Trophoblast cell (in vitro differentiated cells and primary cell): ENCODE measurements at regions not wholly inside any gene's neighbourhood (a gene's known extent, or its start where the extent isn't known, plus 50 kb on each side); places are given as distances from the start of the nearest gene placed in this dataset.

ENCODE experiments used
- DNase-seq, 2 donors: peaks; one replicate each; pipeline ENCODE4 v3.0.0-alpha.2; 2016
- H2AFZ ChIP-seq: 2 replicates; pipeline ENCODE4 v1.6.1; 2013; ENCODE audit warnings: low read length, moderate library complexity, mild to moderate bottlenecking; ENCODE audit not compliant: insufficient read depth, poor library complexity
- H2AK5ac ChIP-seq: 2 replicates; pipeline ENCODE4 v1.6.1; 2013; ENCODE audit warnings: mild to moderate bottlenecking, low read length
- H2BK120ac ChIP-seq: 2 replicates; pipeline ENCODE4 v1.6.1; 2013; ENCODE audit warnings: low read length, mild to moderate bottlenecking, moderate library complexity; ENCODE audit not compliant: insufficient read depth, poor library complexity
- H2BK12ac ChIP-seq: 2 replicates; pipeline ENCODE4 v1.6.1; 2013; ENCODE audit warnings: mild to moderate bottlenecking, low read length, moderate library complexity
- H2BK5ac ChIP-seq: 2 replicates; pipeline ENCODE4 v1.6.1; 2013; ENCODE audit warnings: low read length, low read depth, moderate library complexity, mild to moderate bottlenecking; ENCODE audit not compliant: poor library complexity
- H3K14ac ChIP-seq: 2 replicates; pipeline ENCODE4 v1.6.1; 2013; ENCODE audit warnings: mild to moderate bottlenecking, low read length
- H3K18ac ChIP-seq: 2 replicates; pipeline ENCODE4 v1.6.1; 2013; ENCODE audit warnings: mild to moderate bottlenecking, low read length
- H3K23ac ChIP-seq: 2 replicates; pipeline ENCODE4 v1.6.1; 2013; ENCODE audit warnings: low read length
- H3K27ac ChIP-seq: 2 replicates; pipeline ENCODE4 v1.5.1; 2013; ENCODE audit warnings: low read depth, mild to moderate bottlenecking, inconsistent platforms, low read length, moderate library complexity
- H3K27me3 ChIP-seq: 2 replicates; pipeline ENCODE4 v1.6.1; 2013; ENCODE audit warnings: inconsistent platforms, mild to moderate bottlenecking, low read length, moderate library complexity; ENCODE audit not compliant: insufficient read depth
- H3K36me3 ChIP-seq, 2 experiments: 1 replicate in 1 of 2; 2 replicates in 1 of 2; pipeline ENCODE4 v1.6.1; 2013; ENCODE audit warnings: low read length in 2 of 2, mild to moderate bottlenecking in 2 of 2, moderate library complexity in 1 of 2; ENCODE audit not compliant: insufficient read depth in 2 of 2, control insufficient read depth in 1 of 2
- H3K4ac ChIP-seq: 2 replicates; pipeline ENCODE4 v1.6.1; 2013; ENCODE audit warnings: low read depth, mild to moderate bottlenecking, low read length, moderate library complexity
- H3K4me1 ChIP-seq, 2 experiments: 1 replicate in 1 of 2; 2 replicates in 1 of 2; pipeline ENCODE4 v1.6.1; 2013; ENCODE audit warnings: low read length in 2 of 2, mild to moderate bottlenecking in 2 of 2, moderate library complexity in 1 of 2; ENCODE audit not compliant: insufficient read depth in 2 of 2, control insufficient read depth in 1 of 2
- H3K4me2 ChIP-seq: 2 replicates; pipeline ENCODE4 v1.6.1; 2013; ENCODE audit warnings: inconsistent platforms, mild to moderate bottlenecking, low read length, moderate library complexity
- H3K4me3 ChIP-seq: 2 replicates; pipeline ENCODE4 v1.5.1; 2013; ENCODE audit warnings: mild to moderate bottlenecking, low read depth, low read length, inconsistent platforms
- H3K79me1 ChIP-seq: one replicate; pipeline ENCODE4 v1.6.1; 2013; ENCODE audit warnings: low read length
- H3K79me2 ChIP-seq: 2 replicates; pipeline ENCODE4 v1.6.1; 2013; ENCODE audit warnings: low read length, mild to moderate bottlenecking; ENCODE audit not compliant: control insufficient read depth, insufficient read depth, poor library complexity
- H3K9ac ChIP-seq: 2 replicates; pipeline ENCODE4 v1.6.1; 2013; ENCODE audit warnings: mild to moderate bottlenecking, low read length
- H3K9me3 ChIP-seq: 2 replicates; pipeline ENCODE4 v1.6.1; 2013; ENCODE audit warnings: low read depth, mild to moderate bottlenecking, control low read depth, inconsistent platforms, low read length; ENCODE audit not compliant: insufficient read depth
- H4K12ac ChIP-seq: 2 replicates; pipeline ENCODE4 v1.6.1; 2013; ENCODE audit warnings: low read depth, mild to moderate bottlenecking, low read length, moderate library complexity
- H4K8ac ChIP-seq: 2 replicates; pipeline ENCODE4 v1.6.1; 2013; ENCODE audit warnings: low read depth, mild to moderate bottlenecking, low read length, moderate library complexity
- H4K91ac ChIP-seq: one replicate; pipeline ENCODE4 v1.6.1; 2013; ENCODE audit warnings: low read depth, mild to moderate bottlenecking, low read length, moderate library complexity
- WGBS: extraction: QIAGEN DNeasy Blood & Tissue Kit; methylation state at CpG from one replicate; pipeline ENCODE4 v1.1.7; 2013; ENCODE audit warnings: missing lambda C conversion rate; ENCODE audit not compliant: insufficient read length, insufficient coverage; ENCODE audit errors: extremely low coverage; 5-methylcytosine and 5-hydroxymethylcytosine counted together

- no peak overlapping the region for H2AFZ ChIP-seq
- H3K27me3 ChIP-seq, result no peaks in the 10 kb centered on the region
- H3K4me3 ChIP-seq, result no peak overlapping the region
- no peak overlapping the region for H3K4me2 ChIP-seq
- no peaks in the 10 kb centered on the region for H3K9me3 ChIP-seq
- WGBS, result no CpG with 5 or more reads among the region's 7 CpGs
- no peak overlapping the region for H2BK12ac ChIP-seq
- H4K8ac ChIP-seq, result no peak overlapping the region
- H3K36me3 ChIP-seq, result no peaks in the 10 kb centered on the region
- no peak overlapping the region for H2BK5ac ChIP-seq
- H3K4ac ChIP-seq, result no peak overlapping the region
- H3K79me2 ChIP-seq, result no peaks in the 10 kb centered on the region
- H4K91ac ChIP-seq, result no peak overlapping the region
- no peak overlapping the region for H2BK120ac ChIP-seq
- H4K12ac ChIP-seq, result no peak overlapping the region
- H3K27ac ChIP-seq, result no peak overlapping the region
- no peaks in the 10 kb centered on the region for H3K4me1 ChIP-seq
- no peak overlapping the region for H3K14ac ChIP-seq
- DNase-seq, result no peak
- H3K79me1 ChIP-seq, result no peaks in the 10 kb centered on the region
- no peak overlapping the region for H2AK5ac ChIP-seq
- no peak overlapping the region for H3K9ac ChIP-seq
- no peak overlapping the region for H3K23ac ChIP-seq
- H3K18ac ChIP-seq, result no peak overlapping the region
Observed at GRCh38 chr3:150035910-150036612, 65.4 kb upstream of the PFN2 start.

GRCh38 chr3:150035301-150035779 is 64.6 kb upstream of the PFN2 start:
- Histone ChIP-seq H3K18ac (no peak overlapping the region), H2AK5ac (no peak overlapping the region), H3K14ac (no peak overlapping the region), H3K4ac (no peak overlapping the region), H3K9ac (no peak overlapping the region), H4K91ac (no peak overlapping the region), H3K4me3 (no peak overlapping the region), H4K12ac (no peak overlapping the region), H3K27ac (no peak overlapping the region), H4K8ac (no peak overlapping the region), H3K4me1 (no peaks in the 10 kb centered on the region), H3K79me1 (no peaks in the 10 kb centered on the region), H2BK5ac (no peak overlapping the region), H3K36me3 (no peaks in the 10 kb centered on the region), H2BK12ac (no peak overlapping the region), H2BK120ac (no peak overlapping the region), H3K9me3 (no peaks in the 10 kb centered on the region), H2AFZ (no peak overlapping the region), H3K27me3 (no peaks in the 10 kb centered on the region), H3K4me2 (no peak overlapping the region), H3K79me2 (no peaks in the 10 kb centered on the region), H3K23ac (no peak overlapping the region)
- no CpG with 5 or more reads among the region's 6 CpGs for WGBS
- DNase-seq, result no peak

GRCh38 chr3:150033721-150034120 is 63.0 kb upstream of the PFN2 start:
- no peaks in the 10 kb centered on the region for H3K4me1 ChIP-seq
- H4K8ac ChIP-seq, result no peak overlapping the region
- H3K36me3 ChIP-seq, result no peaks in the 10 kb centered on the region
- no peaks in the 10 kb centered on the region for H3K9me3 ChIP-seq
- H3K4ac ChIP-seq, result no peak overlapping the region
- H3K27ac ChIP-seq, result no peak overlapping the region
- H3K79me1 ChIP-seq, result no peaks in the 10 kb centered on the region
- H3K14ac ChIP-seq, result no peak overlapping the region
- WGBS, result no CpG with 5 or more reads among the region's 2 CpGs
- H3K23ac ChIP-seq, result no peak overlapping the region
- H2AFZ ChIP-seq, result no peak overlapping the region
- H3K9ac ChIP-seq, result no peak overlapping the region
- no peak overlapping the region for H2AK5ac ChIP-seq
- H3K79me2 ChIP-seq, result no peaks in the 10 kb centered on the region
- no peak for DNase-seq
- H4K91ac ChIP-seq, result no peak overlapping the region
- no peak overlapping the region for H3K18ac ChIP-seq
- H2BK12ac ChIP-seq, result no peak overlapping the region
- no peak overlapping the region for H3K4me2 ChIP-seq
- H3K27me3 ChIP-seq, result no peaks in the 10 kb centered on the region
- no peak overlapping the region for H3K4me3 ChIP-seq
- H4K12ac ChIP-seq, result no peak overlapping the region
- no peak overlapping the region for H2BK5ac ChIP-seq
- H2BK120ac ChIP-seq, result no peak overlapping the region

- Histone ChIP-seq H3K79me1 (no peaks in the 10 kb centered on the region), H3K4me2 (no peak overlapping the region), H2AFZ (no peak overlapping the region), H3K36me3 (no peaks in the 10 kb centered on the region), H3K14ac (no peak overlapping the region), H2BK5ac (no peak overlapping the region), H3K4me3 (no peak overlapping the region), H2AK5ac (no peak overlapping the region), H3K79me2 (no peaks in the 10 kb centered on the region), H3K18ac (no peak overlapping the region), H3K23ac (no peak overlapping the region), H3K4ac (no peak overlapping the region), H3K9me3 (no peaks in the 10 kb centered on the region), H2BK120ac (no peak overlapping the region), H4K8ac (no peak overlapping the region), H4K12ac (no peak overlapping the region), H3K4me1 (no peaks in the 10 kb centered on the region), H4K91ac (no peak overlapping the region), H3K27me3 (no peaks in the 10 kb centered on the region), H3K9ac (no peak overlapping the region), H3K27ac (no peak overlapping the region), H2BK12ac (no peak overlapping the region)
- DNase-seq, result peak in 1 of 2 donors; percentile 27
- WGBS, result no CpG with 5 or more reads among the region's 2 CpGs
Observed at GRCh38 chr3:150030841-150031240, 60.1 kb upstream of the PFN2 start.
